OCI-LY7 (cell line): ENCODE measurements at regions not wholly inside any gene's neighbourhood (a gene's known extent, or its start where the extent isn't known, plus 50 kb on each side); places are given as distances from the start of the nearest gene placed in this dataset.

Source experiments
- BruUV-seq: library from RNA; stranded (reverse); fragments of 400-500 nt; replicated peaks from 2 replicates; lab custom pipeline; 2021; lab: Mats Ljungman, UMichigan
- CTCF ChIA-PET: fragments of 300-600 bp; sonication (Branson Sonifier 250); formaldehyde crosslinking; loops from one replicate; lab custom pipeline; 2022; ENCODE audit warnings: antibody characterized with exemption; ENCODE audit not compliant: unreplicated experiment; lab: Charles Lee
- POLR2A ChIA-PET: fragments of 300-600 bp; sonication (Branson Sonifier 250); formaldehyde crosslinking; loops from one replicate; lab custom pipeline; 2022; ENCODE audit warnings: antibody characterized with exemption; lab: Charles Lee
- DNase-seq: peaks from one replicate; pipeline ENCODE4 v3.0.0-alpha.2; 2015; ENCODE audit warnings: low spot score
- H2AFZ ChIP-seq: fragments of 200-600 bp; sonication (generic), shearing (Covaris generic); 2 replicates; pipeline ENCODE4 v1.6.1; 2014; ENCODE audit warnings: mild to moderate bottlenecking, antibody characterized with exemption, low read length, moderate library complexity
- H3K27ac ChIP-seq: fragments of 200-600 bp; sonication (generic); 2 replicates; pipeline ENCODE4 v1.5.1; 2014; ENCODE audit warnings: mixed run types, low read depth, mild to moderate bottlenecking, moderate library complexity, low read length, inconsistent platforms; ENCODE audit not compliant: poor library complexity, severe bottlenecking
- H3K36me3 ChIP-seq: fragments of 200-600 bp; sonication (generic); 2 replicates; pipeline ENCODE4 v1.6.1; 2014; ENCODE audit warnings: mild to moderate bottlenecking, antibody characterized with exemption, low read length, moderate library complexity, mixed read lengths; ENCODE audit not compliant: insufficient read depth
- H3K4me1 ChIP-seq: fragments of 200-600 bp; sonication (generic); 2 replicates; pipeline ENCODE4 v1.5.1; 2014; ENCODE audit warnings: mild to moderate bottlenecking, low read length; ENCODE audit not compliant: insufficient read depth, poor library complexity, severe bottlenecking
- H3K4me2 ChIP-seq: fragments of 200-600 bp; sonication (generic); 2 replicates; pipeline ENCODE4 v1.6.1; 2014; ENCODE audit warnings: mild to moderate bottlenecking, low read length
- H3K4me3 ChIP-seq: fragments of 200-600 bp; sonication (generic); 2 replicates; pipeline ENCODE4 v1.5.1; 2014; ENCODE audit warnings: mild to moderate bottlenecking, low read depth, low read length; ENCODE audit not compliant: poor library complexity, severe bottlenecking
- H3K79me2 ChIP-seq: fragments of 200-600 bp; sonication (generic); 2 replicates; pipeline ENCODE4 v1.6.1; 2016; ENCODE audit warnings: low read depth, mild to moderate bottlenecking, low read length, moderate library complexity, mixed read lengths; ENCODE audit not compliant: insufficient read depth
- H3K9me2 ChIP-seq: fragments of 200-600 bp; sonication (generic); 2 replicates; pipeline ENCODE4 v1.6.1; 2016; ENCODE audit warnings: mild to moderate bottlenecking, low read length, mixed read lengths; ENCODE audit not compliant: insufficient read depth
- H3K9me3 ChIP-seq: fragments of 200-600 bp; sonication (generic); 2 replicates; pipeline ENCODE4 v1.6.1; 2014; ENCODE audit warnings: mild to moderate bottlenecking, mixed run types, low read length, mixed read lengths
- H4K20me1 ChIP-seq: fragments of 200-600 bp; sonication (generic); 2 replicates; pipeline ENCODE4 v1.6.1; 2014; ENCODE audit warnings: mild to moderate bottlenecking, antibody characterized with exemption, low read length, moderate library complexity, mixed read lengths; ENCODE audit not compliant: insufficient read depth
- EZH2phosphoT487 ChIP-seq: fragments of 200-600 bp; sonication (generic); IDR thresholded peaks from 2 replicates; pipeline ENCODE4 v1.6.1; 2018; ENCODE audit warnings: low read depth, borderline replicate concordance, mild to moderate bottlenecking, mixed run types, antibody characterized with exemption, low read length, moderate library complexity, mixed read lengths
- intact Hi-C: fragments of 100-400 bp; cut with micrococcal nuclease; formaldehyde crosslinking; loops from one replicate; pipeline ENCODE4 v1.10.0; 2022; ENCODE audit not compliant: unreplicated experiment
- TF ChIP-seq, protein P1 (sequence below): fragments of 200-600 bp; sonication (generic); conservative IDR thresholded peaks from 2 replicates; pipeline ENCODE4 v1.5.1; 2014; ENCODE audit warnings: mild to moderate bottlenecking, antibody characterized with exemption, low read length, moderate library complexity, mixed read lengths

DNA sequence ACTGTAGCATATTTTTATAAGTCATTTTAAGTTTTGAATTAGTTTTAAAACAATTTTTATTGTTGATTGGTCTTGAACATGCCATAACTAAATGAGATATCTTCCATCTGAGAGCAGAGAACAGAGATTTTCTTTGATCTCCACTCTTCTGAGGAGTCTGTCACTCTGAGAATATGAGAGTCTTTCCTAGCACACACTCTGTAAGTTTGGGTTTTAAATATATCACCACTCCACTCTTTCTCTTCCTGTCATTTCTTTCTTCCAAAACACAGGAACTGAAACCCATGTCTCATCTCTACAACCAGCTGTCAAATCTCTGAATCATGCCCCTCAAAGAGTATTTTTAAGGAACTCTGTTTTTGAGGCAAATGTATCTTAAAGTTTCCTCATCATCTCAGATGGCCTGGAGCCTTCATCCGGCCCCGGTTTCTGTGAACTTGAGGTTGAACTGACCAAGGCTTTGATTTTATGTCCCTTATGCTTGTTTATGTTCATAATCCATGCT, 698.2 kb upstream of the SGCG start:
- intact Hi-C loops: no loop called here
- BruUV-seq: no TSS peak
- no peak for TF ChIP-seq EZH2phosphoT487
- TF ChIP-seq, protein P1, sequence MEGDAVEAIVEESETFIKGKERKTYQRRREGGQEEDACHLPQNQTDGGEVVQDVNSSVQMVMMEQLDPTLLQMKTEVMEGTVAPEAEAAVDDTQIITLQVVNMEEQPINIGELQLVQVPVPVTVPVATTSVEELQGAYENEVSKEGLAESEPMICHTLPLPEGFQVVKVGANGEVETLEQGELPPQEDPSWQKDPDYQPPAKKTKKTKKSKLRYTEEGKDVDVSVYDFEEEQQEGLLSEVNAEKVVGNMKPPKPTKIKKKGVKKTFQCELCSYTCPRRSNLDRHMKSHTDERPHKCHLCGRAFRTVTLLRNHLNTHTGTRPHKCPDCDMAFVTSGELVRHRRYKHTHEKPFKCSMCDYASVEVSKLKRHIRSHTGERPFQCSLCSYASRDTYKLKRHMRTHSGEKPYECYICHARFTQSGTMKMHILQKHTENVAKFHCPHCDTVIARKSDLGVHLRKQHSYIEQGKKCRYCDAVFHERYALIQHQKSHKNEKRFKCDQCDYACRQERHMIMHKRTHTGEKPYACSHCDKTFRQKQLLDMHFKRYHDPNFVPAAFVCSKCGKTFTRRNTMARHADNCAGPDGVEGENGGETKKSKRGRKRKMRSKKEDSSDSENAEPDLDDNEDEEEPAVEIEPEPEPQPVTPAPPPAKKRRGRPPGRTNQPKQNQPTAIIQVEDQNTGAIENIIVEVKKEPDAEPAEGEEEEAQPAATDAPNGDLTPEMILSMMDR: no peak
- no peaks in the 10 kb centered on the region for H3K4me1 ChIP-seq
- H2AFZ ChIP-seq: no peak overlapping the region
- CTCF ChIA-PET: no interaction called here
- no peaks in the 10 kb centered on the region for H3K79me2 ChIP-seq
- no peak for DNase-seq
- H3K9me3 ChIP-seq: no peaks in the 10 kb centered on the region
- H3K4me3 ChIP-seq: no peak overlapping the region
- no peak overlapping the region for H3K27ac ChIP-seq
- POLR2A ChIA-PET: no interaction called here
- H3K4me2 ChIP-seq: no peak overlapping the region
- H3K9me2 ChIP-seq: no peaks in the 10 kb centered on the region
- H4K20me1 ChIP-seq: no peaks in the 10 kb centered on the region
- no peaks in the 10 kb centered on the region for H3K36me3 ChIP-seq

DNA sequence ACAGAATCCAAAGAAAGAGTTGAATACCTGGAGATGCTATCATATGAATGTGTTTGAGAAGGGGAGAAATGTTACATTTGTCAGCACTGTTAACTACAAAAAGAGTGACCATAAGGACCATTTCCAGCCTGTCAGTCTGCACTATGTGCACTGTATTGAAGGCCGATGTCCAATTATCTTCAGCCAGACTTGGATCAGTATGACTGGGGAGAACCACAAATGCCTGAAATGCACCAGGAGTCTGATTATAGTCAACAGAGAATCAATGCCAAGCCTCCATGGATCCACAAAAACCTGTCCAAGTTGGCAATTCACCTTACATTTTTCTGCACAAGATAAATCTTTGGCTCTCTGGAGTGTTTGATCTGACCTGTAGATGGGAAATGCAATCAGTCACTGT, 697.5 kb upstream of the SGCG start:
- intact Hi-C loops: no loop called here

DNA sequence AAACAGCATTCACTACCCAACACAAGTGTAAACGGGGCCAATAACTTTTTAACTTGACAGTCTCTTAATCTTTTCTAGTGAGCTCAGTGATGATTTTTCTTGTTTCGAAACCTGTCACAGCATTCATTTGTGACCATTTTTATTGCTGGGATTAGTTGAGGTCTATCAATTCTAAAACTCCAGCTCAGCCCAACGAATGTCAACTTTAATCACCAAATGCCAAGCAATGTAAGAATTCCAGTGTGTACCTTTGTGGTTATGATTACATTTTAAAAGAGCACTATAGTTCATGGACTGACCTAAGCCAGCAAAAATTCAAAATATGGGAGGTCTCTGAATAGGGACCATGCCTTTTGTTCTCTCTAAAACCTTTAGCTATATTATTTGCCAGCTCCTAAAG, 694.3 kb upstream of the SGCG start:
- DNase-seq: no peak
- BruUV-seq: no TSS peak
- no peaks in the 10 kb centered on the region for H3K36me3 ChIP-seq
- no peak for TF ChIP-seq EZH2phosphoT487
- TF ChIP-seq, protein P1: no peak
- no peaks in the 10 kb centered on the region for H3K79me2 ChIP-seq
- H3K4me2 ChIP-seq: no peak overlapping the region
- no peaks in the 10 kb centered on the region for H3K9me2 ChIP-seq
- intact Hi-C loops: no loop called here
- no peaks in the 10 kb centered on the region for H3K9me3 ChIP-seq
- no peak overlapping the region for H2AFZ ChIP-seq
- no peak overlapping the region for H3K4me3 ChIP-seq
- POLR2A ChIA-PET: interaction anchor here (0.7 to 1.3 kb wide), 3 partner anchors 11 to 25 kb away, joined by 3 to 4 read pairs (median 3); no protein-coding TSS in a partner anchor
- no peaks in the 10 kb centered on the region for H4K20me1 ChIP-seq
- CTCF ChIA-PET: no interaction called here
- no peak overlapping the region for H3K27ac ChIP-seq
- no peaks in the 10 kb centered on the region for H3K4me1 ChIP-seq

More for the DNA sequence above, 697.5 kb upstream of the SGCG start:
- CTCF ChIA-PET: no interaction called here
- no TSS peak for BruUV-seq
- no peaks in the 10 kb centered on the region for H3K9me3 ChIP-seq
- H3K9me2 ChIP-seq: no peaks in the 10 kb centered on the region
- H3K27ac ChIP-seq: no peak overlapping the region
- no peak for TF ChIP-seq EZH2phosphoT487
- TF ChIP-seq, protein P1: no peak
- H3K4me1 ChIP-seq: no peaks in the 10 kb centered on the region
- no peaks in the 10 kb centered on the region for H4K20me1 ChIP-seq
- H2AFZ ChIP-seq: no peak overlapping the region
- H3K36me3 ChIP-seq: no peaks in the 10 kb centered on the region
- no peak overlapping the region for H3K4me2 ChIP-seq
- POLR2A ChIA-PET: no interaction called here
- DNase-seq: no peak
- H3K4me3 ChIP-seq: no peak overlapping the region
- H3K79me2 ChIP-seq: no peaks in the 10 kb centered on the region
